ENCODE measurements at regions not wholly inside any gene's neighbourhood (a gene's known extent, or its start where the extent isn't known, plus 50 kb on each side); places are given as distances from the start of the nearest gene placed in this dataset.

- no peaks in the 10 kb centered on the region for H3K27me3 ChIP-seq (replicated peaks; ENCODE audit: control insufficient read depth, insufficient read depth, low read length)
- no TSS peak for BruUV-seq (replicated peaks)
- Mint-ChIP-seq H3K4me1 (ENCODE audit: low read depth, unreplicated experiment) (peaks cover 56% of the 10 kb centered on the region), H3K36me3 (ENCODE audit: insufficient read depth, unreplicated experiment) (peaks cover 4% of the 10 kb centered on the region), H3K27ac (ENCODE audit: unreplicated experiment) (peak overlapping the region; percentile 61), H3K27me3 (ENCODE audit: insufficient read depth, unreplicated experiment) (no peaks in the 10 kb centered on the region), H3K9me3 (ENCODE audit: unreplicated experiment) (peaks cover 9% of the 10 kb centered on the region), H3K4me3 (ENCODE audit: unreplicated experiment) (no peak overlapping the region)
- peaks cover 44% of the 10 kb centered on the region for H3K4me1 ChIP-seq
- TF ChIP-seq CTCF (IDR thresholded peaks at IDR 0.05; ENCODE audit: insufficient read depth in 1 of 2, low read depth in 1 of 2, low read length in 1 of 2, severe bottlenecking in 1 of 2, unreplicated experiment in 1 of 2) = no peak
- H3K4me3 ChIP-seq (ENCODE audit: low read depth, low read length) = no peak overlapping the region
- DNase-seq = no peak
- ChIA-PET CTCF (no interaction called here), POLR2A (no interaction called here)
- intact Hi-C loops (cut with micrococcal nuclease; ENCODE audit: unreplicated experiment) = no loop called here
- no peaks in the 10 kb centered on the region for H3K36me3 ChIP-seq (ENCODE audit: control insufficient read depth, insufficient read depth, low read length)
- no peaks in the 10 kb centered on the region for H3K9me3 ChIP-seq
Observed at GRCh38 chr2:8597094-8597493, 84.8 kb upstream of the ID2 start.

- no TSS peak for BruUV-seq (replicated peaks)
- ChIA-PET CTCF (no interaction called here), POLR2A (no interaction called here)
- Mint-ChIP-seq H3K4me1 (ENCODE audit: low read depth, unreplicated experiment) (peaks cover 56% of the 10 kb centered on the region), H3K4me3 (ENCODE audit: unreplicated experiment) (no peak overlapping the region), H3K36me3 (ENCODE audit: insufficient read depth, unreplicated experiment) (peaks cover 4% of the 10 kb centered on the region), H3K27me3 (ENCODE audit: insufficient read depth, unreplicated experiment) (no peaks in the 10 kb centered on the region), H3K27ac (ENCODE audit: unreplicated experiment) (peak overlapping the region; percentile 82), H3K9me3 (ENCODE audit: unreplicated experiment) (peaks cover 9% of the 10 kb centered on the region)
- no peaks in the 10 kb centered on the region for H3K27me3 ChIP-seq (replicated peaks; ENCODE audit: control insufficient read depth, insufficient read depth, low read length)
- intact Hi-C loops (cut with micrococcal nuclease; ENCODE audit: unreplicated experiment) = no loop called here
- no peak overlapping the region for H3K4me3 ChIP-seq (ENCODE audit: low read depth, low read length)
- no peaks in the 10 kb centered on the region for H3K9me3 ChIP-seq
- DNase-seq = no peak
- no peaks in the 10 kb centered on the region for H3K36me3 ChIP-seq (ENCODE audit: control insufficient read depth, insufficient read depth, low read length)
- peaks cover 44% of the 10 kb centered on the region for H3K4me1 ChIP-seq
- TF ChIP-seq CTCF (IDR thresholded peaks at IDR 0.05; ENCODE audit: insufficient read depth in 1 of 2, low read depth in 1 of 2, low read length in 1 of 2, severe bottlenecking in 1 of 2, unreplicated experiment in 1 of 2) = no peak
Observed at GRCh38 chr2:8597559-8598225, 84.2 kb upstream of the ID2 start.

GRCh38 chr2:8598295-8599165, 83.3 kb upstream of the ID2 start:
- peaks cover 4% of the 10 kb centered on the region for H3K36me3 Mint-ChIP-seq (ENCODE audit: insufficient read depth, unreplicated experiment)
- POLR2A ChIA-PET = no interaction called here

More at GRCh38 chr2:8598295-8599165, 83.3 kb upstream of the ID2 start:
- intact Hi-C loops (cut with micrococcal nuclease; ENCODE audit: unreplicated experiment) = no loop called here
- Mint-ChIP-seq H3K27ac (ENCODE audit: unreplicated experiment) (peak overlapping the region; percentile 82), H3K9me3 (ENCODE audit: unreplicated experiment) (peaks cover 7% of the 10 kb centered on the region), H3K4me3 (ENCODE audit: unreplicated experiment) (no peak overlapping the region), H3K27me3 (ENCODE audit: insufficient read depth, unreplicated experiment) (no peaks in the 10 kb centered on the region), H3K4me1 (ENCODE audit: low read depth, unreplicated experiment) (peaks cover 60% of the 10 kb centered on the region)
- Histone ChIP-seq H3K9me3 (no peaks in the 10 kb centered on the region), H3K27me3 (replicated peaks; ENCODE audit: control insufficient read depth, insufficient read depth, low read length) (no peaks in the 10 kb centered on the region), H3K4me3 (ENCODE audit: low read depth, low read length) (no peak overlapping the region), H3K4me1 (peaks cover 47% of the 10 kb centered on the region), H3K36me3 (ENCODE audit: control insufficient read depth, insufficient read depth, low read length) (no peaks in the 10 kb centered on the region)
- no peak for TF ChIP-seq CTCF (IDR thresholded peaks at IDR 0.05; ENCODE audit: insufficient read depth in 1 of 2, low read depth in 1 of 2, low read length in 1 of 2, severe bottlenecking in 1 of 2, unreplicated experiment in 1 of 2)
- DNase-seq = peak; percentile 58 to 79
- CTCF ChIA-PET = interaction anchor here (0.5 kb wide), 1 partner anchor 863 kb away, joined by 4 read pairs; no protein-coding TSS in a partner anchor
- BruUV-seq (replicated peaks) = no TSS peak

Measured in Caco-2 (cell line).